ENCODE measurements at regions not wholly inside any gene's neighbourhood (a gene's known extent, or its start where the extent isn't known, plus 50 kb on each side); places are given as distances from the start of the nearest gene placed in this dataset.

DNA sequence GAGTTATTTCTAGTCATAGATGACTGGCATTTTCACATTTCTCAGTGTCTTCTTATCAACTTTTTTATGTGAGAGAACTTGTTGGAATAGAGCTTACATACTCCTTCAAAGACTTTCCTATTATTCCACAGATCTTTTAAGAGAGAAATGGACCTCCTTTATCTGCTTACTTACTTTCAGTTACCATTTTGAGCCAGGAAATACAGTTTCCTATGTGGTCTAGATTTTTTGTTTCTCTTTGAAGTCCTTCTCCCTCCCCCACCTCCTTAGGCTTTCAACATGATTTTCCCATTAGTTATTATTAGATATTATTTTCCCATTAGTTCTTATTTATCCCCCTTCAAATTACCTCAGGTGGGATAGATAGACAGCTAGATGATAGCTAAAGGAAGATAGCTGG lies 289.1 kb upstream of the ITGA1 start:
- H3K36me3 ChIP-seq (ENCODE audit: insufficient read depth, low read length) = no peaks in the 10 kb centered on the region
- no peak overlapping the region for H3K27ac ChIP-seq (ENCODE audit: low read length)
- no peak overlapping the region for H2AFZ ChIP-seq (ENCODE audit: low read depth, low read length)
- H3K4me3 ChIP-seq (ENCODE audit: low read length) = no peak overlapping the region
- H3K9ac ChIP-seq (ENCODE audit: low read length) = no peak overlapping the region
- H3K9me2 ChIP-seq (ENCODE audit: insufficient read depth, low read length) = no peaks in the 10 kb centered on the region
- H3K27me3 ChIP-seq (ENCODE audit: insufficient read depth, low read depth, low read length) = no peaks in the 10 kb centered on the region
- TF ChIP-seq MXI1 (conservative IDR thresholded peaks at IDR 0.05; ENCODE audit: poor library complexity, severe bottlenecking) (no peak), POLR2AphosphoS5 (IDR thresholded peaks at IDR 0.05) (no peak), EP300 (conservative IDR thresholded peaks at IDR 0.05; ENCODE audit: poor library complexity, severe bottlenecking) (no peak), SMC3 (conservative IDR thresholded peaks at IDR 0.05; ENCODE audit: poor library complexity) (no peak), TAF1 (IDR thresholded peaks at IDR 0.05; ENCODE audit: low read depth) (no peak), EZH2 (IDR thresholded peaks at IDR 0.05; ENCODE audit: borderline replicate concordance, insufficient read depth, low read length, poor library complexity, severe bottlenecking) (no peak), RAD21 (conservative IDR thresholded peaks at IDR 0.05) (no peak)
- TF ChIP-seq, protein P1, sequence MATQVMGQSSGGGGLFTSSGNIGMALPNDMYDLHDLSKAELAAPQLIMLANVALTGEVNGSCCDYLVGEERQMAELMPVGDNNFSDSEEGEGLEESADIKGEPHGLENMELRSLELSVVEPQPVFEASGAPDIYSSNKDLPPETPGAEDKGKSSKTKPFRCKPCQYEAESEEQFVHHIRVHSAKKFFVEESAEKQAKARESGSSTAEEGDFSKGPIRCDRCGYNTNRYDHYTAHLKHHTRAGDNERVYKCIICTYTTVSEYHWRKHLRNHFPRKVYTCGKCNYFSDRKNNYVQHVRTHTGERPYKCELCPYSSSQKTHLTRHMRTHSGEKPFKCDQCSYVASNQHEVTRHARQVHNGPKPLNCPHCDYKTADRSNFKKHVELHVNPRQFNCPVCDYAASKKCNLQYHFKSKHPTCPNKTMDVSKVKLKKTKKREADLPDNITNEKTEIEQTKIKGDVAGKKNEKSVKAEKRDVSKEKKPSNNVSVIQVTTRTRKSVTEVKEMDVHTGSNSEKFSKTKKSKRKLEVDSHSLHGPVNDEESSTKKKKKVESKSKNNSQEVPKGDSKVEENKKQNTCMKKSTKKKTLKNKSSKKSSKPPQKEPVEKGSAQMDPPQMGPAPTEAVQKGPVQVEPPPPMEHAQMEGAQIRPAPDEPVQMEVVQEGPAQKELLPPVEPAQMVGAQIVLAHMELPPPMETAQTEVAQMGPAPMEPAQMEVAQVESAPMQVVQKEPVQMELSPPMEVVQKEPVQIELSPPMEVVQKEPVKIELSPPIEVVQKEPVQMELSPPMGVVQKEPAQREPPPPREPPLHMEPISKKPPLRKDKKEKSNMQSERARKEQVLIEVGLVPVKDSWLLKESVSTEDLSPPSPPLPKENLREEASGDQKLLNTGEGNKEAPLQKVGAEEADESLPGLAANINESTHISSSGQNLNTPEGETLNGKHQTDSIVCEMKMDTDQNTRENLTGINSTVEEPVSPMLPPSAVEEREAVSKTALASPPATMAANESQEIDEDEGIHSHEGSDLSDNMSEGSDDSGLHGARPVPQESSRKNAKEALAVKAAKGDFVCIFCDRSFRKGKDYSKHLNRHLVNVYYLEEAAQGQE (IDR thresholded peaks at IDR 0.05; ENCODE audit: borderline replicate concordance) = no peak
- TF ChIP-seq, protein P2, sequence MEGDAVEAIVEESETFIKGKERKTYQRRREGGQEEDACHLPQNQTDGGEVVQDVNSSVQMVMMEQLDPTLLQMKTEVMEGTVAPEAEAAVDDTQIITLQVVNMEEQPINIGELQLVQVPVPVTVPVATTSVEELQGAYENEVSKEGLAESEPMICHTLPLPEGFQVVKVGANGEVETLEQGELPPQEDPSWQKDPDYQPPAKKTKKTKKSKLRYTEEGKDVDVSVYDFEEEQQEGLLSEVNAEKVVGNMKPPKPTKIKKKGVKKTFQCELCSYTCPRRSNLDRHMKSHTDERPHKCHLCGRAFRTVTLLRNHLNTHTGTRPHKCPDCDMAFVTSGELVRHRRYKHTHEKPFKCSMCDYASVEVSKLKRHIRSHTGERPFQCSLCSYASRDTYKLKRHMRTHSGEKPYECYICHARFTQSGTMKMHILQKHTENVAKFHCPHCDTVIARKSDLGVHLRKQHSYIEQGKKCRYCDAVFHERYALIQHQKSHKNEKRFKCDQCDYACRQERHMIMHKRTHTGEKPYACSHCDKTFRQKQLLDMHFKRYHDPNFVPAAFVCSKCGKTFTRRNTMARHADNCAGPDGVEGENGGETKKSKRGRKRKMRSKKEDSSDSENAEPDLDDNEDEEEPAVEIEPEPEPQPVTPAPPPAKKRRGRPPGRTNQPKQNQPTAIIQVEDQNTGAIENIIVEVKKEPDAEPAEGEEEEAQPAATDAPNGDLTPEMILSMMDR (IDR thresholded peaks at IDR 0.05; ENCODE audit: poor library complexity, severe bottlenecking) = no peak
- H3K9me3 ChIP-seq (ENCODE audit: low read length) = no peaks in the 10 kb centered on the region
- no peak overlapping the region for H3K4me2 ChIP-seq (ENCODE audit: low read length)
- no peaks in the 10 kb centered on the region for H3F3A ChIP-seq (ENCODE audit: insufficient read depth, low read length, poor library complexity, severe bottlenecking)
- H3K79me2 ChIP-seq (replicated peaks; ENCODE audit: insufficient read depth, low read length) = no peaks in the 10 kb centered on the region
- no peaks in the 10 kb centered on the region for H4K20me1 ChIP-seq (ENCODE audit: insufficient read depth)

DNA sequence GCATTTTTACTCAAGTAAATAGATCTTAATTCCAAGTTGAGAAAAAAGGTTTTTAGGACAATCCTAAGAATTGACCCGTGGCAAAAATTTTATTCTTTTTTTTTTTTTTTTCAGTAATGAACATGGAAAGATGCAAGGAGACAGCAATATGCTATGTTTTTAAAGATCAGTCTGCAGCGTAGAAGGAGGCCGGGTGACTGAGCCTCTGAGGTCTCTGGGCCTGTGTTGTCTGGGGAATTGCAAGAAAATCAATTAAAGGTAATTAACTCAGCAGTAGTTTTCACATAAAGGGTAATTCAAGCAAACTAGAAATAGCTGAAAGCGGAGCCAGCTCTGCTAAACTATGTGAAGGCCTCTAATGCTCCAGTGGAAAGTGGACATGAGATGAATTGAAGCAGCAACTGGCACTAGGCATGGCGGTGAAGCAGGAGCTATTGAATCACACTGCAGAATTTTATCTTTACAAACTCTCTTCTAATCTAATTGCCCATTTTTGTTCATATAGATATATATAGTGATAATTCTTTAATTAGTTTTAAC lies 285.2 kb upstream of the ITGA1 start:
- H3K9me2 ChIP-seq (ENCODE audit: insufficient read depth, low read length) = no peaks in the 10 kb centered on the region

More for the DNA sequence above, 285.2 kb upstream of the ITGA1 start:
- no peak overlapping the region for H3K27ac ChIP-seq (ENCODE audit: low read length)
- no peak for TF ChIP-seq RAD21 (conservative IDR thresholded peaks at IDR 0.05)
- TF ChIP-seq EZH2 (IDR thresholded peaks at IDR 0.05; ENCODE audit: borderline replicate concordance, insufficient read depth, low read length, poor library complexity, severe bottlenecking) = no peak
- TF ChIP-seq TAF1 (IDR thresholded peaks at IDR 0.05; ENCODE audit: low read depth) = no peak
- no peak for TF ChIP-seq EP300 (conservative IDR thresholded peaks at IDR 0.05; ENCODE audit: poor library complexity, severe bottlenecking)
- no peaks in the 10 kb centered on the region for H3K79me2 ChIP-seq (replicated peaks; ENCODE audit: insufficient read depth, low read length)
- no peaks in the 10 kb centered on the region for H3K27me3 ChIP-seq (ENCODE audit: insufficient read depth, low read depth, low read length)
- no peaks in the 10 kb centered on the region for H4K20me1 ChIP-seq (ENCODE audit: insufficient read depth)
- no peak overlapping the region for H3K4me2 ChIP-seq (ENCODE audit: low read length)
- no peak overlapping the region for H3K9ac ChIP-seq (ENCODE audit: low read length)
- H3F3A ChIP-seq (ENCODE audit: insufficient read depth, low read length, poor library complexity, severe bottlenecking) = no peaks in the 10 kb centered on the region
- H2AFZ ChIP-seq (ENCODE audit: low read depth, low read length) = no peak overlapping the region
- H3K36me3 ChIP-seq (ENCODE audit: insufficient read depth, low read length) = no peaks in the 10 kb centered on the region
- no peak overlapping the region for H3K4me3 ChIP-seq (ENCODE audit: low read length)
- no peaks in the 10 kb centered on the region for H3K9me3 ChIP-seq (ENCODE audit: low read length)
